ENCODE measurements at regions not wholly inside any gene's neighbourhood (a gene's known extent, or its start where the extent isn't known, plus 50 kb on each side); places are given as distances from the start of the nearest gene placed in this dataset.

DNA sequence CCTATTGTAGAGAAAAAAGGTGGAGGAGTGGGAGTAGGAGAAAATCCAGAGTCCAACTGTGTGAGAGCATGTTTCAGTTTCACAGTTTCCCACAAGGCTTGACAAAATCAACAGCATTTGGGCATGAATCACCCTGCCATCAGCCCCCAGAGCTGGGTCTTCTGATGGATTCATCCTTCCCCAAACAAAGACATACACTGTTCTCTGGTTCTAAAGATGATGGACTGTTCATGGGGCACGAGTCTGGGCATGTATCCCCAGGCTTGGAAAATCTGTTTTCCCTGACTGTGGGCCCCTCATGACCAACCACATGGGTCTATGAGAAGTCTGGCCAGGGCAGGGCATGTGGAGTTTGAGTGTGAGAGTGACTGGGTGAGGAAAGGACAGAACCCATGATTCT lies 210.4 kb upstream of the IRX5 start:
- no peak for TF ChIP-seq POLR2A (IDR thresholded peaks at IDR 0.05)
- TF ChIP-seq, protein P1, sequence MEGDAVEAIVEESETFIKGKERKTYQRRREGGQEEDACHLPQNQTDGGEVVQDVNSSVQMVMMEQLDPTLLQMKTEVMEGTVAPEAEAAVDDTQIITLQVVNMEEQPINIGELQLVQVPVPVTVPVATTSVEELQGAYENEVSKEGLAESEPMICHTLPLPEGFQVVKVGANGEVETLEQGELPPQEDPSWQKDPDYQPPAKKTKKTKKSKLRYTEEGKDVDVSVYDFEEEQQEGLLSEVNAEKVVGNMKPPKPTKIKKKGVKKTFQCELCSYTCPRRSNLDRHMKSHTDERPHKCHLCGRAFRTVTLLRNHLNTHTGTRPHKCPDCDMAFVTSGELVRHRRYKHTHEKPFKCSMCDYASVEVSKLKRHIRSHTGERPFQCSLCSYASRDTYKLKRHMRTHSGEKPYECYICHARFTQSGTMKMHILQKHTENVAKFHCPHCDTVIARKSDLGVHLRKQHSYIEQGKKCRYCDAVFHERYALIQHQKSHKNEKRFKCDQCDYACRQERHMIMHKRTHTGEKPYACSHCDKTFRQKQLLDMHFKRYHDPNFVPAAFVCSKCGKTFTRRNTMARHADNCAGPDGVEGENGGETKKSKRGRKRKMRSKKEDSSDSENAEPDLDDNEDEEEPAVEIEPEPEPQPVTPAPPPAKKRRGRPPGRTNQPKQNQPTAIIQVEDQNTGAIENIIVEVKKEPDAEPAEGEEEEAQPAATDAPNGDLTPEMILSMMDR (IDR thresholded peaks at IDR 0.05), result no peak
